ENCODE measurements at regions not wholly inside any gene's neighbourhood (a gene's known extent, or its start where the extent isn't known, plus 50 kb on each side); places are given as distances from the start of the nearest gene placed in this dataset.
"Not testable (repeated sequence)": the region's sequence is repeated elsewhere in the genome, so short reads cannot be mapped to it uniquely, and the experiment has no call there.

DNA sequence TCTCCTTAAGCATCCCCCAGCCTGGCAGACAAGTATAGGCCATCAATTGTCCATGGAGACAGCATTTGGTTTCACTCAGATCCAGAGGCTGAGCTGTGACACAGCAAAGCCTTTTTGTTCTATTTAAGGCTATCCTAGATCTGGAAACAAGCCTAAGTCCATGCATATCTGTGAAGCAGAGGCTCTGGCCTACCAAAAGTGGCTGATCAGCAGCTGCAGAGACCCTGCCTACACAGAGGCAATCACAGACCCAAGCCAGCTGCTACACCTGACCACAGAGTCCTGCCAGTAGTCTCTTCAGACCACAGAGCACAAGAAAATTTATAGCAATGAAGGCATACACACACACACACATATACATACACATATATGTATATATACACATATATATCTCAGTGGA lies 501.7 kb upstream of the ARPP21 start:
- POLR2A ChIA-PET: no interaction called here
- CTCF ChIA-PET: no interaction called here

GRCh38 chr3:35141406-35141805 lies 497.9 kb upstream of the ARPP21 start:
- ChIA-PET POLR2A (no interaction called here), CTCF (no interaction called here)

DNA sequence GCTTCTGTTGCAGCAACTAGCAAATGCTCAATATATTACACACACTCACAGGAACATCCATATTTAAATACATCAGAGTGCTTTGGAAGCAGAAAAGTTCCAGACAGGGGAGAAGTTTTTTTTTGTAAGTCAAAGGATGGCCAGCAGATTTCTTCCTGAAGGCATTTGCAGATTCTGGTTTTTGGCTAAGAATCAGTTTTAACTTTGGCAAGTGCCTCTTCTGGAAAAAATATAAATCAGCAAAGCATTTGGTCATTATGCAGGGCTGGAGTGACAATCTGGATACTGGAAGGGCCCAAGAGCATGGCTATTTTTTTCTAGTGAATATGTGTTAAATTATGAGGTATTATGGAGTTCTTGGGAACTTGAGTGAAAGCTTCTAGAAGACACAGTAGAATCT lies 495.3 kb upstream of the ARPP21 start:
- POLR2A ChIA-PET: no interaction called here

GRCh38 chr3:35146256-35147035 lies 492.9 kb upstream of the ARPP21 start:
- POLR2A ChIA-PET: not testable (repeated sequence)

More for the DNA sequence above, 495.3 kb upstream of the ARPP21 start:
- CTCF ChIA-PET: no interaction called here

DNA sequence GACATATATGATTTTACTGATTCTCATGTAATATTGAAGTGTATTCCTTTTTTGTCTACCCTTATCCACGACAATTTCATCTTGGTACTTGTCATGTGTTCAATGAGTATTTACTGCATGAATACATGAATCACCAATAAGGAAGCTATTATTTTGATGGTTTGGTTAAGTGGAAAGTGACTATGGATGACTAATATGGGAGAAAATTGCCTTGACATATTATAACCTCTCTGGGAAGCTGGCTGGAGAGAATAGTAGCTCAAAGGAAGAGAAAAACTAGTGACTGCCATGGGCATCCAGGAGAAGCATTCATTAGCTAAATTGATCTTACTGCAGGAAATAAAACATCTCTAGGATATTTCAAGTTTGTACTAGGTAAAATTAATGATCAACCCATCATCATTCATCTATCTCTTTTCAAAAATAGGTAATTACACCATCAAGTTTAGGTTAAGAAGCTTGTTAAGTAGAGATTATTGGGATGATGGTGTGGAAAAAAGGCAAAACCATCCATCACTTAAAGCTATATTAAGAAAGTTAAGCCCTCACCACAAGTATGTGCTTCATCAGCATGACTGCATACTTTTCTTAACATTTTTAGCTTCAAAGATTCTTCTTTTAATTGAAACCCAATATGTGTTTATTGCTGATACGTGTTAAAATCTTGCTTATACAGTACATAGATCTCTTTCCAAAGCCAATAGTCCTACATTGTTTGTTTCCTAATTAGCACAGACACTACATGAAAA lies 455.2 kb upstream of the ARPP21 start:
- ChIA-PET POLR2A (no interaction called here), CTCF (no interaction called here)

More at GRCh38 chr3:35146256-35147035, 492.9 kb upstream of the ARPP21 start:
- CTCF ChIA-PET: not testable (repeated sequence)

DNA sequence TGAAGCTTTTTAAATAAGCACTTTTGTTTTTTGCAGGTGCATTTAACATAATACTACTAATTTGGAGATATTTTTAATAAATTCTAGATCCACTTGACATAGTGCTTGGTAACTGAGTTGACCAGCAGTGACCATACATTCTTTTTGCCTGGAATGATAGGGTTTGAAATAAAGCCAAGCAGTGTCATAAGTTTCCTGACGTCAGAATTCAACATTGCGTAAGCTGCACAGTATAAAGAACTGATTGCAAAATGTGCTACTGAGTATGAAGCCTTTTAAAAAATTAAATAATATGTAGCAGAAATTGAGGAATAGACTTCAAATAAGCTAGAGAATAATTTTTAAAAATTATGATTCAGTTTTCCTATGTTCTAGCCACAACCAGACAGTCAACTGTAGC lies 454.6 kb upstream of the ARPP21 start:
- POLR2A ChIA-PET: no interaction called here
- CTCF ChIA-PET: no interaction called here

GRCh38 chr3:35187908-35188307 lies 451.4 kb upstream of the ARPP21 start:
- ChIA-PET CTCF (no interaction called here), POLR2A (no interaction called here)

- CTCF ChIA-PET: no interaction called here
Measured at GRCh38 chr3:35194666-35195065, 444.7 kb upstream of the ARPP21 start.

GRCh38 chr3:35198857-35199256 lies 440.5 kb upstream of the ARPP21 start:
- ChIA-PET POLR2A (no interaction called here), CTCF (no interaction called here)

More at GRCh38 chr3:35194666-35195065, 444.7 kb upstream of the ARPP21 start:
- POLR2A ChIA-PET: no interaction called here

DNA sequence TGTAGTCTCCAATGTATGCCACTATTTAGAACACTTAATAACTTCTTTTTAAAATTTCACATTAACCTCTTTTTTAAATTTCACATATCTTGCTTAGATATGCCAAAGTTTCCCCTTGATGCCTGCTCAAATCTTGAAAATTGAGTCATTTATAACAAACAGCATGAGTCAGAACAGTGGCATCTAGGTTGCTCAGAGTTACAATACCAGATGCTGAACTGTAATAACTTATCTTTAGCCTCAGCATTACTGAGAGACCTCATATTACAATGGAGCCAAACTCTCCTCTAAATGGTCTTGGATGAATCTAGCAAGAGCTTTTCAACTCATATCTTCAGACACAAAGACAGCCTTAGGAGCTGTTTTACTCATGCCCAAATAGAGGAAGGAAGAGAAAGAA lies 439.3 kb upstream of the ARPP21 start:
- CTCF ChIA-PET: no interaction called here
- POLR2A ChIA-PET: no interaction called here

- POLR2A ChIA-PET: no interaction called here
- CTCF ChIA-PET: no interaction called here
Measured at GRCh38 chr3:35201211-35201610, 438.1 kb upstream of the ARPP21 start.

DNA sequence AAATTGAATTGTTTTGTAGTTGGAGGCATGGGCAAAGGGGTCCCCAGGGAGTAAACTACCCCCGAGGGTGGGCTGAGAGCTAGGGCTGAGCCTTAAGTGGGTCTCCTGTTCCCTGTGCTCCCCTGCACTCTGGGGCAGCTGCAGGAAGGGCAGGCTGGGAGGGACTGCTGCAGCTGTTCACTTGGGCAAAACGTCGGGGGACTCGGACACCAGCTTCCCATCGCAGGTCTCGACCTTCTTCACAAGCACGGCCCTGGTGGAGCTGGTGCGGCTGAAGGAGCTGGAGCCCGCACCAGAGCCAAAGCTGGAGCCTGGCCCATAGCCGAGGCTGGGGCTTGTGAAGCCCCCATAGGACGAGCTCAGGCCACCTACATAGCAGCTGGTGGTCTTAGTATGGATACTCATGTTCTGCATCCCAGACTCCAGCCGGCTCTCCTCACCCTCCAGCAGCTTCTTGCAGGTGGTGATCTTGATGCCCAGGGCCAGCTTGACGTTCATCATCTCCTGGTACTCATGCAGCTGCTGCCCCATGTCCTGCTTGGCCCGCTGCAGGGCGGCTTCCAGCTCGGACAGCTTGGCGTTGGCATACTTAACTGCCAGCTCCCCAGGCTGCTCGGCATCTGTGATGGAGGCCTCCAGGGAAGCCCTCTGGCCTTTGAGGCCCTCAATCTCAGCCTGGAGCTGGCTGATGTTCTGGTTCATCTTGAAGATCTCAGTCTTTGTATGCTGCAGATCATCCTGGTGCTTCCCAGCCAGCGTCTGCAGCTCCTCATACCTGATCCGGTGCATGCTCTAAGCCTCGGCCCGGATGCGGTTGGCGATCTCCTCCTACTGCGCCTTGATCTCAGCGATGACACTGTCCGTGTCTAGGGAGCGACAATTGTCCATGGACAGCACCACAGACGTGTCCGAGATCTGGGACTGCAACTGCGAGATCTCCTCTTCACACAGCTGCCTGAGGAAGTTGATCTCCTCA lies 423.5 kb upstream of the ARPP21 start:
- ChIA-PET POLR2A (no interaction called here), CTCF (no interaction called here)

DNA sequence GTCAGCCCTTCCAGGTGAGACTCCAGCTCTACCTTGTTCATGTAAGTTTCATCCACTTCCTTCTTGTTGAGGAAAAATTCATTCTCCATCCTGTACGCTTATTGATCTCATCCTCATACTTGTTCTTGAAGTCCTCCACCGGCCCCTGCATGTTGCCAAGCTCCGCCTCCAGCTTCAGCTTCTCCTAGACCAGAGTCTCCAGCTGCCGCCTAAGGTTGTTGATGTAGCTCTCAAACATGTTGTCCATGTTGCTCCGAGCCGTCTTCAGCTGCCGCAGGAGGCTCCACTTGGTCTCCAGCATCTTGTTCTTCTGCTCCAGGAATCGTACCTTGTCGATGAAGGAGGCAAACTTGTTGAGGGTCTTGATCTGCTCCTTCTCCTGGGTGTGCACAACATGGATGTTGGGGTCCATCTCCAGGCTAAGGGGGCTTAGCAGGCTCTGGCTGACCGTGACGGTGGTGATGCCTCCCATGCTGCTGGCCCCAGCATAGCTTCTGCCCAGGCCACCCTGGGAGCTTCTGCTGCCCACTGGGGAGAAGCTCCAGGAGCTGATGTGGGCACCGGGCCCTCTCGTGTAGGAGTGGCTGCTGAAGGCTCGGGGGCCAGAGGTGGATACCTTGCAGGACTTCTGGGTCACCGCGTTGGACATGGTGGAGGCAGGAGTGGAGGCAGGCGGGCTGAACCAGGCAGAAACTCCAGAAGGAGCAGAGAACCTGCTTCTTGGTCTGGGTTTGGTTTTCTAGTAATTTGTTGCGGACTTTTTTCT lies 422.6 kb upstream of the ARPP21 start:
- CTCF ChIA-PET: no interaction called here
- POLR2A ChIA-PET: no interaction called here

DNA sequence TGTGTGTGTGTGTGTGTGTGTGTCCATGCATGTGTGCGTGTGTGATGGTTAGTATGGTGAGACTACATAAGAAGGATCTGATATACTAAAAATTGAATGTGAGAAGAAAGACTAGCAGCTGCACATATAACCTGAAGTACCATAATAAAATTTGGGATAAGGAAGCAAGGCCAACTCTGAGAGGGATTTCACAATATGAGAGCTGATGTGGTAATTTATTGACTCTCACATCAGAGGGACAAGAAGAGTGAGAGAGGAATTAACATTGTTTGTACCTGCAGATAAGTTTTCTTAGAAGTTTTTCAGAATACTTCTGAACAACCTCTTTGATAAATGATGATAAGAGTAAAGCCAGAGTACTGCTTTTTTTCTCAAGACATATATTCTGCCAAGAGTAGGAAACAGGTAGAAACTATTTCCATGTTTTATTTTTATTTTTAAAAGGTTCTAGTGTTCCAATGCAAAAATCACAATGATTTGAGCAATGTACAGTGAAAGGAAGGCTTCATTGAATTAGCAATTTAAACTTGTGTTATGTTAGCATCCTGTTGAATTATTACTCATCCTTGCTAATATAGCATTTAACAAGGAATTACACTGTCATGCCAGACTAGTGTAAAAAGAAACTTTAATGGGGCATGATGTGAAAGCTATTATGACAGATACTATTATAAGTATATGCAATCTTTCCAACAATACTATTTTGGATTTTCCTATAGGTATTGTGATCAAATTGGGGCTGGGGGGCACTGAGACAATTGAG lies 415.5 kb upstream of the ARPP21 start:
- ChIA-PET POLR2A (no interaction called here), CTCF (no interaction called here)

- CTCF ChIA-PET: no interaction called here
- POLR2A ChIA-PET: no interaction called here
Measured at GRCh38 chr3:35224565-35225295, 414.6 kb upstream of the ARPP21 start.

DNA sequence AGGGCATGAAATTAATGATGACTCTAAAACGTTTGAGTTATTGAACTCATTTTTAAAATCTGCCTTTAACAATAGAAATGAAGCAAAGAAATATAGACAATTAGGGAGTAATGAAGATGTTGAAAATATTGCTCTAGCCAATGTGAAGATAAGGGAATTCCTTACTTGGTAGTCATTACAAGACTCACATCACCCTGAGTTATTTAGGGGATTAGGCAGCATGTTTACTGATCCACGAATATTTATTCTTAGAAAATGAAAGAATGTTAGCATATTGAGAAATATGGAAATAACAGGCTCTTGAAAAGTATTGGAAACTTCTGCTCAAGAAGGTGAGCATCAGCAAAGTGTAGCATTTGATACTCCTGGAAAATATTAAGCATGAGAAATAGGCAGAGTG lies 398.1 kb upstream of the ARPP21 start:
- ChIA-PET CTCF (no interaction called here), POLR2A (no interaction called here)

DNA sequence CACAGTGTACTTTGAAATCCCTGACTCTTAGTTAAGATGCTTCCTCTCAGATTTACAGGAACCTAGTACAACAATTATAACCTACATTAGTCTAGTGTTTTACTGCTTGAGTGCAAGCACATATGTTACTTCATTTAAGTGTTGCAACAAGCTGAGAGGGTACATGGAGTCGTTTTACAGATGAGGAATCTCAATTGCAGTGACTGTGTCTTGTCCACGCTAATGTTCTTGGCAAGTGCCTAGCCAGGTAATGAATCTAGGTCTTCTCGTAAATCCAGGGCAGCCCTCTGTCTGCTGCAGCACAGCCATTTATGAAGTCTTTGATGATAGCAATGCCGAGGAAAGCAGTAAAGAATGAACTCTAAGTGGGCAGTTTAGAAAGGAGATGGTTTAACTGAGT lies 384.4 kb upstream of the ARPP21 start:
- ChIA-PET CTCF (no interaction called here), POLR2A (no interaction called here)

GRCh38 chr3:35257641-35258040 lies 381.7 kb upstream of the ARPP21 start:
- CTCF ChIA-PET: no interaction called here
- POLR2A ChIA-PET: no interaction called here

- POLR2A ChIA-PET: no interaction called here
- CTCF ChIA-PET: no interaction called here
Measured at GRCh38 chr3:35262406-35262805, 376.9 kb upstream of the ARPP21 start.
